ENCODE measurements at regions not wholly inside any gene's neighbourhood (a gene's known extent, or its start where the extent isn't known, plus 50 kb on each side); places are given as distances from the start of the nearest gene placed in this dataset.

DNA sequence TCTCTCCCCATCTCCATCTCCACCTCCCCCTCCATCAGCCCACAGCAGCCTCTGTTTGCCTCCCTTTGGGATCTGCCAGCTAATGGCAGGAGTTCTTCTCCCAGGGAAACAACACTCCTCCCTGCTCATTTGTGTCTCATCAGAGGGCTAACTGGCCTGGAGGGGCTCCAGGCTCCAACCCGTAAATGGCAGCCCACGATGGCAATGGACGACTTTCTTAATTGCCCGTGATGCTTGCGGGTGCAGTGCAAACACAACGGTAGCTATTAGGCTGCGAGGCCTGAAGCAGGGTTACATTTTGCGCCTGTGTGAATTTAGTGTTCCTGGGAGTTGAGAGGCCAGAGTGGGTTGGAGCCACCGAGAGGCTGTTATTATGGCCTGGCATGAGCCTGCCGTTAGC, 285.1 kb downstream of the TNS1 start:
- no peak for DNase-seq

DNA sequence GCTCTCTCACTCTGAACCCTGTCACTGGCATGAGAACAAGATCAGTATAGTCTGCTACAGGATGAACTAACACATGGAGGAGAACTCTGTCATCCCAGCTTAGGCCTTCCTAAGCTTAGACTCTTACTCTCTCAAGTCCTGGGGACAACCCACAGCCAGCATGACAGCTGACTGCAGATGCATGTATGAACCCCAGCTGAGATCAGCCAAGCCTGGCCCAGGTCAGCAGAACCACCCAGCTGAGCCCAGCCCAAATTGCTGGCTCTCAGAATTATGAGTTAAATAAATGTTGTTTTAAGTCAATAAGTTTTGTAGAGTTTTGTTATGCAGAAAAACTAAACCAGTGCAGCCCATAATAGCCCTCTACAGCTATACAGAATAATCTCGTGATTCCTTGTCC, 287.3 kb downstream of the TNS1 start:
- DNase-seq: no peak

DNA sequence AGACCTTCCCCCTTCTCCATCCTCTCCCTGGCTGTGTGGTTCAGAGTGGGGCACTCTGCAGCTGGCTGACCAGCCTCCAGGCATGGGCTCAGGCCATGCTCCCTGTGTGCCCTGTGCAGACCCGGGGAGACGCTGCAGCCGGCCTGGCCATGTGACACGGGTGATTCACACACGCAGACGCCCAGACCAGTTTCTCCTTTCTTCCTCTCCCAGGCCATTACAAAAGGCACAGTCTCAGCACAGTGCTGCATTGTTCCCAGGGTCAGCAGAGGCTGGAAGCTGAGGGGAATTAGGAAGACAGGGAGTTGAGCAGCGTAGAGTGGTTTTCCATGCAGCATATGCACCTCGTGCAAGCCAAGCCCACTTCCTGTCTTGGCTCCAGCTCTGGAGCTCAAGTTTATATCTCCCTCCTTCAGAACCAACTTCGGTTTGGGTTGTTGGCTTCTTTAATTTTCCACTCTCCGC, 288.5 kb downstream of the TNS1 start:
- no peak for DNase-seq

DNA sequence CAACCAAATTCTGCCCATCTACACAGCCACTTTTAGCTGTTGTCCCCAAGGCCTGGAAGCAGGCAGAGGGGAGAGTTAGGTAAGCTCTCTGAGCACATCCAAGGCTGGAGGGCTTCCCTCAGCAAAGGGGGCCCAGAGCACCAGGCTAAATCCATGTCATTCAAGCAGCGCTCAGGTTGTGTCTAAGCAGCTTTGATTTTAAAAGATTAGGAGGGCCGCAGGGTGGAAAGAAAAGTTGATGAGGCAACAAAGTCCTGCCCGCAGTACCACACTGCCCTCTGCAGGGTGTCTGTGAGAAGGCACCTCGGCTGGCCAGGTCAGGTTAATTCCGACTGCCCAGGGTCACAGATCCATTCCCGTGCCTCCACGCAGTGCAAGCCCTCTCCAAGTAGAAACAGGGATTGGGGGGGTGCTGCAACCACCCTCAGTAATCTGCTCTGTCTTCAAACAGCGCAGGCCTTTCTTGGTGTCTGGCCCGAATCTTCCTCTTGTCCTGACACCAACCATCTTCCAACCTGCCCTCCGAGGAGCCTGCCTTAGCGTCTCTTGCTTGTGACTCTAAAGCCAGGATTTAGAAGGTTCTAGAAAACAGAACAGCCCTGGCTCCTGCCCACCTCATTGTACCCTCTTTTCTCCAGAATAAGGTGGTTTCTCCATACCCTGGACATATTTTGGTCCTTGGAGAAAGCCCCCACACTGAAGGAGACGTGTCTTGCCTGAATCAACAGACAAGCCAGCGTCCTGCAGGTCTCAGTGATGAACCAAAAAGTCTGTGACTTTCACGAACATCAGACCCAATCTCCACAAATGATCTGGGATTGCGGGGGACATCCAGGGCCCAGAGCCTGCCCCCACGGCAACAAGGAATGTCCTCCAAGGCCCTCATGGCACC, 289.2 kb downstream of the TNS1 start:
- DNase-seq: peak; percentile 53 to 68

- no peak for DNase-seq
These were observed 290.4 kb downstream of the TNS1 start for GRCh38 chr2:217712431-217712830.

DNA sequence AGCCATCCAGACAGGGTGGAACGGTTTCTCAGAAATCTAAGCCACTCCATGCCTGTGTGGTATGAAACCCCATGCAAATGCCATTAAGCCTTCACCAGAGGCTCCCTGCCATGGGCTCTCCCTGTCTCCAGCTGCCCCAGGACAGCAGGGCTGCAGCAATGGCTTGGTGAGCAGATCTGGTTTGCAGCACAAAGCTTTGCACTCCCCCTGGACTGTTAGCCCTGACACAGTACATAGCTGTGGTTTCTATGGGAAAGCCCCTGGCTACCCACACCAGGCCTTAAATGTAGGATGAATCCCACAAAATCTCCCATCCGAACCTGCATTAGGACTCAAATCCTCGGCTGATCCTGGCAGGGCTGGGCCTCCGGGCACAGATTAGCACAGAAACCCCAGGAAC, 291.6 kb downstream of the TNS1 start:
- DNase-seq: no peak

- no peak for DNase-seq
These were observed 292.5 kb downstream of the TNS1 start for GRCh38 chr2:217710211-217710765.

GRCh38 chr2:217709478-217710210, 293.2 kb downstream of the TNS1 start:
- DNase-seq: no peak

- DNase-seq: no peak
These were observed 295.6 kb downstream of the TNS1 start for GRCh38 chr2:217707131-217707611.

GRCh38 chr2:217706513-217706912, 296.3 kb downstream of the TNS1 start:
- no peak for DNase-seq

GRCh38 chr2:217706095-217706494, 296.7 kb downstream of the TNS1 start:
- DNase-seq: no peak

DNA sequence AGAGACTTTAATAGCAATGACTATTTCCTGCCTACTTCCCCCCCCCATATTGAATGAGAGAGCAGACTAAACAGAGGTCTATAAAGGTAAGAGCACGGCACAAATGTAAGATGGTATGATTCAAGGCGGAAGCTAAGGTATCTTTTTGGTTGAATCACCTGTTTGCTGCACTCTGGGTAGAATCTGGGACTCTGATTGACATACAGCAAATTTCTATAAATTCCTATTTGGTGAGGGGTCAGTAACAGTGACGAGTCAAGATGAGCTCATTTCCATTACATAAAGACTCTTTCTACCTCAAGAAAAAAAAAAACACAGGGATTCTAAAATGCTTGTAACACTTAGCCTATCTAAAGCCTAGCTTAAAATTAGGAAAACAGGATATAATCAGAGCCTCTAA, 297.3 kb downstream of the TNS1 start:
- no peak for DNase-seq

GRCh38 chr2:217703999-217704398, 298.8 kb downstream of the TNS1 start:
- DNase-seq: no peak

DNA sequence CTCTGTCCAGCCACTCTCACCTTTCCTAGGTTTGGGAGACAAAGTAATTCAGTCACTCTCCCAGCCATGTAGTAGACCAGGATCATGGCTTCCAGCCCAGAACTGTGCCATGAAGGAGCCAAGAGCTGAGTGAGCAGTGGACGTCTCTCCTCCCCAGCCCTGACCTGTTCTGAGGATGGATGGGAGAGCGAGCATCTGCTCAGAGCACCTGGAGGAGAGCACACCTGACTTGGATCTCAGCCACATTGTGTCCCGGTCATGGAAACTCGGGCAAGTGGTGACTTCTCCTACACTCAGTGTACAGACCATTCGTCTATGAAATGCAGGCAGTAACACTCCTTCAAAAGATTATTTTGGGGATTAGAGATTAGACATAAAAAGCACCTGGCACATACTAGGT, 299.7 kb downstream of the TNS1 start:
- DNase-seq: no peak

GRCh38 chr2:217701622-217702021, 301.2 kb downstream of the TNS1 start:
- no peak for DNase-seq

DNA sequence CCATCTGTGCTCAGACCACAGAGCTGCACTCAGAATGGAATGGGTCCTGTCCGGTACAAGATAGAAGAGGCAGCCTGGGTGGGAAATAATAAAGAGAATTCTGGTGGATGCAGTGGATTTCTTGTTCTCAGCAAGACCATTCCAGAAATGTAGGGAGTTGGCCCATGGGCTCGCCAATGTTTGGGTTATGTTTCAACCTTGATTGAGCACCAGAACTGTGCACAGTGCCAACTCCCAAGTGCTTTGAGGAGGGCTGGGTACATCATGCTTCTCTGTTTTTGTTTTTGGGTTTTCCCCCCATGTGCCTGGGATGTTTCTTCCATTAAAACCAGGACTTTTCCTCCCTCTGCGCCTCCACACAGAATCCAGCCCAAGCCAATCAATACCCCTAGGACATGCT, 304.1 kb downstream of the TNS1 start:
- DNase-seq: no peak

DNA sequence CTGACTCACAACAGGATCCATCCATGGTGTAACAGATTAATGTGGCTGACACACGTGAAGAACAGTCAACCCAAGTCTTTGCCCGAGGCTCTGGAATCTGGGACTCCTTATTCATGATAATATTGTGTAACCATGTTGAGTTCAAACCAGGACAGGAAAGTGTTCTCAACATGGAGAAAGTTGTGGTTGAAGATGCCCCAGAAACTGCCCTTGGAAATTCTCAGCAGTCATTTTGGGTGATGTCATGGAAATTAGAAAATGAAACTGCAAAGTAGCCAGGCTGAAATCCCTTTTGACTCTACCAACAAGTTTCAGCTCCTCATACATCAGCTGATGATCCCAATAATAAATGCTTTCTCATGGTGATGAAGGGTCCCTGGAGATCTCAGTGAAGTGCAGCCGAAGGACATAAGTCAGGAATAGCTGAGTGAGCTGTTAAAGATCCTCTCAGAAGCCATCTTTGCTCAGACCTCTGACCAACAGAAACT, 307.7 kb downstream of the TNS1 start:
- DNase-seq: no peak

- no peak for DNase-seq
These were observed 308.5 kb downstream of the TNS1 start for GRCh38 chr2:217694291-217694690.

- DNase-seq: no peak
These were observed 309.4 kb downstream of the TNS1 start for GRCh38 chr2:217693363-217693762.

GRCh38 chr2:217691920-217692666, 310.7 kb downstream of the TNS1 start:
- DNase-seq: no peak

GRCh38 chr2:217691516-217691915, 311.3 kb downstream of the TNS1 start:
- no peak for DNase-seq

GRCh38 chr2:217689053-217689452, 313.7 kb downstream of the TNS1 start:
- DNase-seq: no peak

DNA sequence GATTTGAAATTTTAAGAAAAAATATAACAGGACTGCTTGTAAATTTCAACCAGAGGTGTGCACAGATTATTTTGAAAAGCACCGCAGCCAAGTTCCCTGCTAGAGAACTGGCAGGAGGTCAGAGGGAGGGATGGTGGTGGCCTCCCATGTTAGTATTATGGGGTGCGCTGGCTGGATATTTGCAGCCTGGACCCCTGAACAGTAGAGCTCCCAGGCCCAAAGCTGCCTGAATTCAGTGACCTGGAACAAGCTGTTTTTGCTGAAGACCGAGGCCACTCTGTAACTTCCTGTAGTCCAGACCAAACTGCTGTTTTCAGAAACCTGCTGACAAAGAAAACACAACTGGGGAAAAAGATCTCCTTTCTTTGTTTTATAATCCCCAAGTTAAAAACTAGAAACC, 314.3 kb downstream of the TNS1 start:
- DNase-seq: no peak
